GM19455 (cell line): ENCODE measurements at regions not wholly inside any gene's neighbourhood (a gene's known extent, or its start where the extent isn't known, plus 50 kb on each side); places are given as distances from the start of the nearest gene placed in this dataset.
"Not testable (repeated sequence)": the region's sequence is repeated elsewhere in the genome, so short reads cannot be mapped to it uniquely, and the experiment has no call there.

Experiments
- ATAC-seq: cut with Tn5 transposase; IDR thresholded peaks from one replicate; pipeline ENCODE4 v1.9.1; 2021; ENCODE audit not compliant: unreplicated experiment

DNA sequence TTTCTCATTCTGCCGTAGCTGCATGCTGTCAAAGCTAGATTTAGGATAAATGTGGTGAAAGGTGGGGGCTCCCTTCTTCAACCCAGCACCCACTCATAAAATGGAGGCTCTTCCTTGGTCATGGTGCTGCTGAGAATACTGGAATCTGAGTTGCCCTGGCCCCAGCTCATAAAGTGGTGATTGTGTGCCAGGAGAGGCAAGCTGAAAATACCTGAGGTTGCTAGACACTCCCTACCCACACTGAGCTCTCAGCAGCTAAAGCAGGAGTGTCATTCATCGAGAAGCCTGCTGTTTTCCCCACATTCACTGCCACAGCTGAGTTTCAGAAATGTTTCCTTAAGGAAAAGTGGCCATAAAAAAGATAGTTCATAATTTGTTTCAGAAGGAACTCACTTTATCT is 297.1 kb upstream of the RBMS1 start:
- ATAC-seq = no peak

DNA sequence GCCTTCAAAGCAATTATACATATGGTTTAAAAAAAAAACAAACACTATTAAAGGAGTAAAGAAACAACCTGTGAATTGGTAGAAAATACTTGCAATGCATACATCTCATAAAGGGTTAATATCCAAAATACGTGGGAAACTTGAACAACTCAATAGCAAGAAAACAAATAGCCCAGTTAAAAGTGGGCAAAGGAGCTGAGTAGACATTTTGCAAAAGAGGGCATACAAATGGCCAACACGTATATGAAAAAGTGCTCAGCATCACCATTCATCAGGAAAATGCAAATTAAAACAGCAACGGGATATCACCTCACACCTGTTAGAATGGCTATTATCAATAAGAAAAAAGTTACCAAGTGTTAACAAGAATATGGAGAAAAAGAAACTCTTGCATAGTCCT is 298.3 kb upstream of the RBMS1 start:
- ATAC-seq = no peak

DNA sequence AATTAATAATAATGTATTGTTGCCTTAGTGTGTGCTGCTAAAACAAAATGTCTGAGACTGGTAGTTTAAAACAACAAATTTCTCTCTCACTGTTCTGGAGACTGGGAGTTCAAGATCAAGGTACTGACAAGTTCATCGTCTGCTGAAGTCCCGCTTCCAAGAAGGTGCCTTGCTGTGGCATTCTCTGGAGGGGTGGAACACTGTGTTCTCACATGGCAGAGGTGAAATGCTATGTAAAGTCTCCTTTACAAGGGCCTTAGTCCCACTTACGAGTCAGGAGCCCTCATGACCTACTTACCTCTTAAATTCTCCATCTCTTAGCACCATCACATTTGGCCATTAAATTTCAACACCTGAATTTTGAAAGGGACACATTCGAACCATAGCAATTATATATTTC is 299.2 kb upstream of the RBMS1 start:
- no peak for ATAC-seq

DNA sequence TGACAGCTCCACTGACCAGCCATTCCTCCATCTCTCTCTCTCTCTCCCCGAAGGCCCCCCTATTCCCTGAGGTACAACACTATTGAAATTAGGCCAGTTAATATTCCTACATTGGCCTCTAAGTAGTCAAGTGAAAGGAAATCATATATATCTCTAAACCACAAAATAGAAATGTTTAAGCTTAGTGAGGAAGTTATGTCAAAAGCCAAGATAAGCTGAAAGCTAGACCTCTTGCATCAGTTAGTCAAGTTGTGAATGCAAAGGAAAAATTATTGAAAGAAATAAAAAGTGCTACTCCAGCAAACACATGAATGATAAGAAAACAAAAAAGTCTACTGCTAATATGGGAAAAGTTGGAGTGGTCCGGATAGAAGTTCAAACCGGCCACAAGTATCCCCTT is 301.3 kb upstream of the RBMS1 start:
- ATAC-seq = no peak

DNA sequence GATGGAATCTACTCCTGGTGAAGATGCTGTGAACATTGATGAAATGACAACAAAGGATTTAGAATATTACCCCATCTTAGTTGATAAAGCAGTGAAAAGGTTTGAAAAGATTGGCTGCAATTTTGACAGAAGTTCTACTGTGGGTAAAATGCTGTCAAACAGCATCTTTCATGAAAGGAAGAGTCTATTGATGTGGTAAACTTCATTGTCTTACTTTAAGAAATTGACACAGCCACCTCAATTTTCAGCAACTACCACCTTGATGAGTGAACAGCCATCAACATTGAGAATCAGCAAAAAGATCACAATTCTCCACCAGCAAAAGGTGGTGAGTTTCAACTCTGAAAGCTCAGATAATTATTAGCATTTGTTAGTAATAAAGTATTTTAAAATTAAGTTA is 310.3 kb upstream of the RBMS1 start:
- ATAC-seq = no peak

DNA sequence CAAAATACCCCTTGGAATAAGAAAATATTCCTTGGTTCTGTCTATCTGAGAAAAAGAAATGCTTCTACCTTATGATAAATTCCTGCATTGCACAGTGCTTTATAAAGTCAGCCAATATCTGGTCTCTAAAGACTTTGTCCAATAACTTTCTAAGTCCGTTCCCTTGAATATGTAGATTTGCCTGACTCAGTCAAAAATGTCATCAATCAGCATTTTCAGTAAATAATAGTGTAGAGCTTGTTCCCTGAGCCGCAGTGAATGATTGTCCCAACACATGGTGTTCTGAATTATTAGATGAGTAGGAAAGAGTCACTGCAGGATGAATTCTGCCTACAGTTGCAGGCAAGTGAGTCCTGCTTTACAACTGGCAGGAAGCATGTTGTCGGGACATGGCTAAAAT is 316.8 kb upstream of the RBMS1 start:
- no peak for ATAC-seq

DNA sequence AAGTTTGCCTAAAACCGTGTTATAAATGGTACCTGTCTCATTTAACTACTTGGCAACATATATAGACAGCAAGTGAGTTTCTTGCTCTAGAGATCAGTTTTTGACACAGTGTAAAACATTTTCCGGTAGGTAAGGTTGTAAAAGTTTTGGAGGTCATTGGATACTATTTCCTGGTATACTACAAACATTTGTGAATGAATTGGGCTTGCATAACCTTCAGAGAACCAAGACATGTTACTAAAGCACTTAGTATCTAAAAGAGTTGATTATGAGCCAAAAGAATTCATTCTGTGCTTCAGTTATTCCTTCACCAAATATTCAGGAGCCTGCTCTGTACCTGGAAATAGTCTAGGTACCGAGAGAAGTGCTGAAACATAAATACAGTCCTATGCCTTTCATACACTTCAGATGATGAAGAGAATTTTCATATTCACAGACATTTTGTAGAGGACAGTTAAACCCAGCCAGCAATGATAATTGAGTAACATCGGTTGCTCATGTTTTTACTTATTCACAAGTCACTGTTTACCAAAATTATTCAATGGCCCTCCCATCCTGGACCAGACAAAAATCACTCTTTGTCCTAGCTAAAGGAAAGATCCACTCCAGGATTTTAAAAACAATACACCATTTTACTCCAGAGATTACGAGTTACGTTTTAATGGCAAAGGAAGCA is 319.4 kb upstream of the RBMS1 start:
- ATAC-seq = no peak

DNA sequence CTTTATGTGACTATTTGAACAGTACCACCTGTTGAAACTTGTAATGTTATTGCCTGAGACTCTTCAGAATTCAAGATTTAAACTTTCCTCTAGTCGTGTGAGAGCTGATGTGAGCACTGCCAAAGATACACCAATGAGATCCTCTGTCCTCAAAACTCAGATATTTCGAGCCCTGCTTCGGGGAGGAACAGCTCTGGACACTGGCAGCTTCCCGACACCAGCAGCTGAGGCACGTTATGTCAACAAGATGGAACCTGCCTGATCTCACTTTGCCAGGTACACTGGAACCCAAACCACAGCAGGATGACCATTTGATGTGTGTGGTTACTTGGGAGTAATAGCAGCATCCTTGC is 319.9 kb upstream of the RBMS1 start:
- ATAC-seq = no peak

GRCh38 chr2:160816916-160817499 is 323.4 kb upstream of the RBMS1 start:
- no peak for ATAC-seq

- ATAC-seq = no peak
Observed at GRCh38 chr2:160820691-160821090, 327.1 kb upstream of the RBMS1 start.

- ATAC-seq = no peak
Observed at GRCh38 chr2:160822006-160822405, 328.4 kb upstream of the RBMS1 start.

- ATAC-seq = no peak
Observed at GRCh38 chr2:160825433-160825832, 331.8 kb upstream of the RBMS1 start.

DNA sequence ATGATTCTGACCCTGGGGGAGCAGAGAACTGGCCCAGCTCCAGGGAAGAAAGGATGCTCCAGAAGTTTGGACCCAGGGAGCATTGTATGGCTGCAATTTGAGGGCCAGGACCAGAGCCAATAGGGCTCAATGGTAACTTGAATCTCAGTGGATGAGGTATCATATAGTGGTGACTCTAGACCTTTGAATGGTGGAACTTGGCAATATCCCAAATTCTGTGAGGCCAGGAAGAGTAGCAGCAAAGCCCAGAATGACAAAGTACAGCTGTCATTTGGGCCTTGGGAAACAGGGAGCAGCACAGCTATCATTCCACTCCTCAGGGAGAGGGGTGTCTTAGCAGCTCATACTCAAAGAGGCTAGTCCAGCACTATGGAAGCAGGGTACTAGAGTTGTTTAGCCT is 332.9 kb upstream of the RBMS1 start:
- no peak for ATAC-seq

GRCh38 chr2:160828076-160828475 is 332.2 kb upstream of the TANK start:
- ATAC-seq = no peak

DNA sequence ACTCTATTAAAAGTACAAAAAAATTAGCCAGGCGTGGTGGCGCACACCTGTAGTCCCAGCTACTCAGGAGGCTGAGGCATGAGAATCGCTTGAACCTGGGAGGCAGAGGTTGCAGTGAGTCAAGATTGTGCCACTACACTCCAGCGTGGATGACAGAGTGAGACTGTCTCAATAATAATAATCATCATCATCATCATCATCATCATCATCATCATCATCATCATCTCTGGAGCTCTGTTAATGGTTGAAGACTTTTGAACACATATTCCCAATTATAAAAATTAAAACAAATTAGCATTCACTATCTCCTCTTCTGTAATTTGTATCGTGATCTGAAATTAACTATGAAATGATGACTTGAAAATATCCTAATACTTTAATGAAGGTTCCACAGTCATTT is 327.8 kb upstream of the TANK start:
- not testable (repeated sequence) for ATAC-seq

DNA sequence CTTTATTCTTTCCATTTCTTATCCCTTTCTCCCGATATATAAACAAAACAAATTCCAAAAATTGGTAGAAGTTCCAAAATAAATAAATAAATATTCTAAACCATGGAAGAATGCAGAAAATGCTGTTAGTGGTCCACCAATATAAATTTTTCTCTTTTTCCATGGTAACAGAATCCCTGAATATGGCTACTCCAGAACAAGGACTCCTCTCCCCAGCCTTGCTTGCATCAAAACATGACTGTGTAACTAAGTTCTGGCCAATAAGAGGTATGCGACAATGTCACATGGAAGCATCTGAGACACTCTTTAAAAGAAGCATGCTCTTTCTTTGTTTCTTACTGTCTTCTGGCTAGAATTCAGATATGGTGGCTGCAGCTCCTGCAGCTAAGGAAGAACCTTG is 325.1 kb upstream of the TANK start:
- no peak for ATAC-seq

DNA sequence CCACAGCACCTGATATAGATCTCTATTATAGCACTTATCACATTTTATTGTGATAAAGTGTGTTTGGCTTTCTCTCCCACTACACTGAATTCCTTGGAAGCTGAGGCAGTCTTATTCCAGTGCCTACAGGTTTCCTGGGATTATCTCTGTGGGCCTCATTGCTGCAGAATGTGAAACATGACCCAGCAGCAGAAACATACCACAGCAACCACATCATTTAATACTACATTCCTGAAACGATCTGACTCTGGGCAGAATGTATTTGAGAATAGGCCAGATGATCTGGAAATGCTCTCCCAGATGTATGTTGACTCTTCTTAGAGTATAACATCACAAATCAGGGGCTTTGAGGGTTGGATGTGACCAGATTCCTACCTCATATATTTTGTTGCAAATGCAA is 323.5 kb upstream of the TANK start:
- ATAC-seq = no peak

GRCh38 chr2:160837416-160837815 is 322.8 kb upstream of the TANK start:
- ATAC-seq = no peak

GRCh38 chr2:160838147-160838546 is 322.1 kb upstream of the TANK start:
- no peak for ATAC-seq

DNA sequence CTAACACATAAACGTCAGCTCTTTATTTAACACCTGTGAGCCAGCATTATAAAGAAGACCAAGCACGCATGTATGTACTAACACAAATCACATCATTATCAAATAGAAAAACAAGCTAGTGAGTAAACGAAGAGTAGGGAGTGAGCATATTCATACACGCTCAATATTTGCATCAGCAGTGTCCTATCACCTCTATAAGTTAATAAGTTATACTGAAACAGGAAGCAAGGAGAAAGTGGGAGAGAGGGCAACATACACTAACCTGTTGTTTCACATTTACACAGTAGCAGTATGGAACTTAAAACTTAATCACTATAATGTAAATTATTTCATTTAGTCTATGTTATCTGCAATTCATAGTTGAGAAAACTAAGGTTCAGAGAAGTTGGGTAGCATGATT is 321.5 kb upstream of the TANK start:
- no peak for ATAC-seq

DNA sequence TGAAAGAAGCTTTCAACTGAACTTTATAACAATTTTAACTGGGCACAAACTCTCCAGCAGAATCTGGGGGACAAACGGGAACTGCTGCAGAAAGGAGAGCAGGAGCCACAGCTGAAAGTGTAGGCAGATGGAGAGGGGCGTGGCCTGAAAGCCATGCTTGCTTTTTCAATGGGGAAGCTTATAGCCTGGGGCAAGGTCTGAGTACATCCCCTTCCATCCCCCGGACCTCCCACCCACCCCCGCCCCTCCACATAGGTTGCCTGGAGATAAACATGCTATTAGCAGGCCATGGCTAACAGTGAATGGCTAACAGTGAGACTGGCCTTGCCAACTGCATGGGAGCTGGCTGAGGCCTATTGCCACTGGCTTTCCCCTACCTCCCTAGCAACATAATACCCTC is 317.9 kb upstream of the TANK start:
- ATAC-seq = no peak

DNA sequence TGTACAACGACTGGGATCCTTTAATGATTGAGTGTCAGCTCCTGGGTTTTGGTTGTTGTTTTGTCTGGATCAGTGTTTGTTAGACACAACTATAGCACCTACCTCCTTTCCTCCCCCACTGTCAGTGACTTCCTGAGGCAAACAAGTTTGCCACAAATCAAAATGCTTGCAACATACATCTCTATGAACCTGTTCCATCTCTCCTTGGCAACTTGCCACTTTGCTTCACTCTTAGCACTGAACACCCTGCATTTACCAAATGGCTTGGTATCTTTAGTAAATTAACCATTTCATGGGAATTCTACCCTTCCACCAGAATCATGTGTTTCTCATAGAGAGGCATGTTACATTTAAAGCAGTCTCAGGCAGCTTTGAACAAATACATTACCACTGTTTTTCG is 301.1 kb upstream of the TANK start:
- ATAC-seq = no peak

GRCh38 chr2:160862226-160862625 is 298.0 kb upstream of the TANK start:
- ATAC-seq = no peak
